ENCODE measurements at regions not wholly inside any gene's neighbourhood (a gene's known extent, or its start where the extent isn't known, plus 50 kb on each side); places are given as distances from the start of the nearest gene placed in this dataset.

DNA sequence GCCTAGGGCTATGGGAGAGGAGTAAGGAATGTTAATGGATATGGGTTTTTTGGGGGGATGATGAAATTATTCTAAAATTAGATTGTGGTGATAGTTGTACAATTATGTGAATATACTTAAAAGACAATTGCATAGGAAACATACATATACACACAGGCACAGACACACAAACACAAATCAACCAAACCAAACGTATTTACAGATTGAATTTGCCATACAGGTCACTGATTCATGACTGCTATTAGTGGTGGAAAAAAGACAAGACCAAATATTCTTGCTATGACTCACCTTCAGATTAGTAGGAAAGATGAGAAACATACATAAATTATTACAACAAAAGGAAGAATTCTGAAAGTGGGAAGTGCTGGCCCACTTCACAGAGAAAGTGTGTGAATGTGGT is 85.3 kb downstream of the C3orf38 start:
- no peak for DNase-seq
- 18% methylated on average over 1 of the region's 1 CpG for WGBS
- no peaks in the 10 kb centered on the region for H3K9me3 ChIP-seq (ENCODE audit: control insufficient read depth, low read length)
- no peaks in the 10 kb centered on the region for H3K27me3 ChIP-seq (ENCODE audit: control insufficient read depth, insufficient read depth)
- H3K4me1 ChIP-seq (ENCODE audit: control insufficient read depth, insufficient read depth, low read length) = no peaks in the 10 kb centered on the region
- intact Hi-C loops (cut with DNase I) = no loop called here
- ATAC-seq = no peak
- no peak overlapping the region for H3K4me3 ChIP-seq (ENCODE audit: low read length)
- H3K27ac ChIP-seq (ENCODE audit: low read length) = no peak overlapping the region

DNA sequence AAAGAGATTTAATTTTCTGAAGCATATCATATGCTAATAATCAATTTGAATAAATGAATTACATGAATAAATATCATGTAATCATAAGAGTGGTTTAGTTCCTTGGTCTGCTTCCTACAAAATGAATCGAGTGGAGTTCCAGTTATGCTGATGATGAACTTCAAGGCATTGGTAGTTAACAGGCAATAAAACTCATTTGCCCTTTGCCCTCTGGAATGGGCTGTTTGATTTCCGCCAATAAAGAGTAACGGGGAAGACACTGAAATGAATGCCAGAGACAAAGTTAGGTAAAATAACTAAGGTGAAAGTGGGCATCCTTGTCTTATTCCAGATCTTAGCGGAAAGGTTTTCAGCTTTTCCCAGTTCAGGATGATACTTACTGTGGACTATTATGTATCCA is 90.1 kb downstream of the C3orf38 start:
- WGBS = 91% methylated on average over 4 of the region's 4 CpGs
- no peak for ATAC-seq
- no peaks in the 10 kb centered on the region for H3K9me3 ChIP-seq (ENCODE audit: control insufficient read depth, low read length)

DNA sequence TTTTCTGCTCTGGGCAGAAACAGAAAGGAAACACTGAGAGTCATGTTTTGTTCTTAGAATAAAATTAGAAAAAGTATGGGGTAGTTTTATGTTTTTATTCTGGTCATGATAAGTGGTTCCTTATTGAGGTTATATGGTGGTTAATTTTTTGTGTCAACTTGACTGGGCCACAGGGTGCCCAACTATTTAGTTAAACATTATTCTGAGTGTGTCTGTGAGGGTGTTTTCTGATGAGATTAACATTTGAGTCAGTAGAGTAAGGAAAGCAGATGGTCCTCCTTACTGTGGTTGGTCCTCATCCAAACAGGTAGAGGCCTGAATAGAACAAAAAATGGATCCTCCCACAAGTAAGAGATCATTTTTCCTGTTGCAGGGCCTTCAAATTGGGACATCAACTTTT is 98.9 kb downstream of the C3orf38 start:
- Histone ChIP-seq H3K4me1 (ENCODE audit: control insufficient read depth, insufficient read depth, low read length) (no peaks in the 10 kb centered on the region), H3K27me3 (ENCODE audit: control insufficient read depth, insufficient read depth) (no peaks in the 10 kb centered on the region), H3K4me3 (ENCODE audit: low read length) (no peak overlapping the region), H3K9me3 (ENCODE audit: control insufficient read depth, low read length) (no peaks in the 10 kb centered on the region), H3K27ac (ENCODE audit: low read length) (no peak overlapping the region)
- no peak for ATAC-seq
- intact Hi-C loops (cut with DNase I) = no loop called here
- DNase-seq = no peak

More for the DNA sequence above, 90.1 kb downstream of the C3orf38 start:
- intact Hi-C loops (cut with DNase I) = no loop called here
- Histone ChIP-seq H3K4me1 (ENCODE audit: control insufficient read depth, insufficient read depth, low read length) (no peaks in the 10 kb centered on the region), H3K4me3 (ENCODE audit: low read length) (no peak overlapping the region), H3K27ac (ENCODE audit: low read length) (no peak overlapping the region), H3K27me3 (ENCODE audit: control insufficient read depth, insufficient read depth) (no peaks in the 10 kb centered on the region)
- no peak for DNase-seq

DNA sequence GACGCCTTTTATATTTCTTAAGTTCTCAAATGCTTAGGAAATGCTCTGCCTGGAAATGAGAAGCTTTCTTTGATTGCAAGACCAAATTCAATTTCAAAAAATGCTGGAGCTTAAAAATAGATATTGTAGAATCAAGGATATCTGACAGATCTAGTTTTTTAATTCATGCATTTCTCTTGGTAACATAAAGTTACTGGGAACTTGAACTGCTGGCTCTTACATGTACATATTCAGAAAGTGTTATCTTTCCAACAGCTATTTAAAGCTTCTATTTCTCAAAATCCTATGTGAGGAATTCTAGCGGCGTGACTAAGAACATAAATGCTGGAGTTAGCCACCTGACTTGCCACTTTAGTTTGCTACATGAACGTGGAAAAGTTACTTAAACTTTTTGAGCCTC is 109.3 kb downstream of the C3orf38 start:
- 51% methylated on average over 4 of the region's 4 CpGs for WGBS
- Histone ChIP-seq H3K27ac (ENCODE audit: low read length) (no peak overlapping the region), H3K4me3 (ENCODE audit: low read length) (no peak overlapping the region), H3K4me1 (ENCODE audit: control insufficient read depth, insufficient read depth, low read length) (no peaks in the 10 kb centered on the region), H3K27me3 (ENCODE audit: control insufficient read depth, insufficient read depth) (no peaks in the 10 kb centered on the region), H3K9me3 (ENCODE audit: control insufficient read depth, low read length) (no peaks in the 10 kb centered on the region)
- DNase-seq (no peak), ATAC-seq (no peak)
- intact Hi-C loops (cut with DNase I) = no loop called here

DNA sequence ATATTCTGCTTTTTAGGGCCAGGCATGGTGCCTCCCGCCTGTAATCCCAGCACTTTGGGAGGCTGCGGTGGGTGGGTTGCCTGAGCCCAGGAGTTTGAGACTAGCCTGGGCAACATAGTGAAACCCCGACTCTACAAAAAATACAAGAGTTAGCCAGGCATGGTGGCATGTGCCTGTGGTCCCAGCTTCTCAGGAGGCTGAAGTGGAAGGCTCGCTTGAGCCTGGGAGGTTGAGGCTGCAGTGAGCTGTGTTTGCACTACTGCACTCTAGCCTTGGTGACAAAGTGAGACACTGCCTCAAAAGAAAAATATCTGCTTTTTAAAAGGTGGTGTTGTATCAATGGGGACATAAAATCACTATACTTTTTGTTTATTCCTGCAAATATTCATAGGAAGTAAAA is 112.8 kb downstream of the C3orf38 start:
- H3K27me3 ChIP-seq (ENCODE audit: control insufficient read depth, insufficient read depth) = no peaks in the 10 kb centered on the region
- H3K4me3 ChIP-seq (ENCODE audit: low read length) = no peak overlapping the region
- 79% methylated on average over 4 of the region's 4 CpGs for WGBS
- H3K4me1 ChIP-seq (ENCODE audit: control insufficient read depth, insufficient read depth, low read length) = no peaks in the 10 kb centered on the region
- H3K27ac ChIP-seq (ENCODE audit: low read length) = no peak overlapping the region
- ATAC-seq (no peak), DNase-seq (no peak)
- intact Hi-C loops (cut with DNase I) = no loop called here
- no peaks in the 10 kb centered on the region for H3K9me3 ChIP-seq (ENCODE audit: control insufficient read depth, low read length)

DNA sequence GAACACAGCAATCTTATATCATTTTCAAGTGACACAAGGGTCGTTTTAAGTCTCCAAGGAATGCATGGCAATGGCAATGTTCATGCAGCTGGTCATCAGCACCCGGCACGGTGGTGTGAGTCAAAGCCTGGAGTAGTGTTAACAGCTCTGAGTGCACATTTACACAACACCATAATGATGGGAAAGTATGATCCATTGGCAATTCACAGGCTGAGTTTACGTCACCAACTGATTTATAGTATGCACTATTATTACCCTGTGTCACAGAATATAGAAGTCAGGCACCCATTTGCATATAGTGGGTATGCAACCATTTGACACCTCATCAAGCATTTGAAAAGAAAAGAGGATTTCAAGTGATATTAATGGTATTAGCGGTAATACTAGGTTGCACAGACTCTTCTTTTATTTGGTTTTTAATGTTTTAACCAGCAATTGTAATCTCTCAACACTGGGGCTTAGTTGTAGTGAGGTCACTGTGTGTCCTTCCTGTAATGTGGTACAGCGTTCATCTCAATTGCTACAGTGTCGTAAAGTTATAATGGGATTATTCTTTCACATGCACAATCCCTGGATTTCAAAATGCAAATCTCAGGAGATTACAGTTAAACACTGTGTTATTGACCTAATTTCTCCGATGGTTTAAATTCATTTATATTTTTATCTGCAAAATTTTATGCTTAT is 113.8 kb downstream of the C3orf38 start:
- DNase-seq = no peak
- intact Hi-C loops (cut with DNase I) = no loop called here
- H3K27me3 ChIP-seq (ENCODE audit: control insufficient read depth, insufficient read depth) = no peaks in the 10 kb centered on the region
- WGBS = 56% methylated on average over 8 of the region's 8 CpGs
- H3K9me3 ChIP-seq (ENCODE audit: control insufficient read depth, low read length) = no peaks in the 10 kb centered on the region
- ATAC-seq = no peak
- no peak overlapping the region for H3K27ac ChIP-seq (ENCODE audit: low read length)
- H3K4me1 ChIP-seq (ENCODE audit: control insufficient read depth, insufficient read depth, low read length) = no peaks in the 10 kb centered on the region
- H3K4me3 ChIP-seq (ENCODE audit: low read length) = no peak overlapping the region

DNA sequence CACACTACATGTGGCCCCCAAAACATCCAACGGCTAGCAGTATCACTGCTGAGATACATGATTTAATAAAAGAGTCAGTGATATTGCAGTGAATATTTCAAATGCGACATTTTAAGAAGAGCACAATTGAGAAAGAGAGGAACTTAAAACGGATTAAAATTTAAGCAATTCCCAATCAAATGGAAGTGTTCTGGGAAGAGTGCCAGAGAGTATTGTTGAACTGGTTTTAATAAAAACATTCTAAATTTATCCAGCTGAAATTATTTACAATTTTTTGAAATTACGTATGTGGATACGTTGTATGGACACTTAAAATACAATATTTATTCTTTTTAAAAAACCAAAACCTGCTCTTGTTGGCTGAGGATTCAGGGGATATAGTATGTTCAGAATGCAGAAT is 117.7 kb downstream of the C3orf38 start:
- intact Hi-C loops (cut with DNase I) = no loop called here
- no peaks in the 10 kb centered on the region for H3K4me1 ChIP-seq (ENCODE audit: control insufficient read depth, insufficient read depth, low read length)
- DNase-seq (no peak), ATAC-seq (no peak)
- H3K27me3 ChIP-seq (ENCODE audit: control insufficient read depth, insufficient read depth) = no peaks in the 10 kb centered on the region
- H3K9me3 ChIP-seq (ENCODE audit: control insufficient read depth, low read length) = no peaks in the 10 kb centered on the region
- H3K27ac ChIP-seq (ENCODE audit: low read length) = no peak overlapping the region
- H3K4me3 ChIP-seq (ENCODE audit: low read length) = no peak overlapping the region
- 54% methylated on average over 5 of the region's 5 CpGs for WGBS

DNA sequence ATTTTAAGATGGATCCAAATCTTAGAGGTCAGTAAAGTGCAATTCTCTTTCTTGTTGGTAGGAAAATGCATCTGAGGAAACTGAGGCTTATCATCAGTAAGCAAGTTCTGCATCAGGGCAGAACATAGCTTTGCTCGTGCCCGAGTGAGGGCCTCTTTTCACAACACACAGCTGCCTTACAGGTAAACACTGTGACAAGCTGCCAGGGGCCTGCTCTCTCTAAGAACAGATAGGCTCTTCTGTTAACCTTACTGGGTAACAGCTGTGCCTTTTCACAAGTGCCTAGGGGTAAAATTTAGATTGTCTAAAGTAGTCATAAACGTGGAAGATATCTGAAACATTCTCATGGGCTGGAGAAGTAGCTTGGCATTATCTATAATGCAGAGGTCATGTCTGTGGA is 118.1 kb downstream of the C3orf38 start:
- DNase-seq (no peak), ATAC-seq (no peak)
- 27% methylated on average over 3 of the region's 3 CpGs for WGBS
- Histone ChIP-seq H3K9me3 (ENCODE audit: control insufficient read depth, low read length) (no peaks in the 10 kb centered on the region), H3K4me1 (ENCODE audit: control insufficient read depth, insufficient read depth, low read length) (no peaks in the 10 kb centered on the region), H3K27me3 (ENCODE audit: control insufficient read depth, insufficient read depth) (no peaks in the 10 kb centered on the region), H3K27ac (ENCODE audit: low read length) (no peak overlapping the region), H3K4me3 (ENCODE audit: low read length) (no peak overlapping the region)
- intact Hi-C loops (cut with DNase I) = no loop called here

DNA sequence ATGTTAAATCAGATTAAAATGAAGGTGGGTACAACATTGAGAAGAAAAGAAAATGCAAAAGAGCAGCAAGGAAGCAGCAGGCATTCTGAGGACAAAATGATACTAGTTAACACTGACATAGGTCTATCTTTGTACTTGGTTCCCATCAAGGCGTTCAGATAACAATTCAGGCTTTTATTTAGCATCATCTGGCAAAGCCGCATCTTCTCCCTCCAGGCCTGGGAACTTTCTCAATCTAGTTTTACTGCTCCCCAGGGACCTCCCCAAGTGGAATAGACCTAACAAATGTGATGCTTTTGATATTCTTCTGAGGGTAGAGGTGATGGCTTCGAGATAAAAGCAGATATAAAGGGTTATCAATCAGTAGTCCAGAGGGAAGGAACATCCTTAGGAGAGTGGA is 130.6 kb downstream of the C3orf38 start:
- WGBS = 68% methylated on average over 3 of the region's 3 CpGs
- ATAC-seq = no peak
- intact Hi-C loops (cut with DNase I) = no loop called here

DNA sequence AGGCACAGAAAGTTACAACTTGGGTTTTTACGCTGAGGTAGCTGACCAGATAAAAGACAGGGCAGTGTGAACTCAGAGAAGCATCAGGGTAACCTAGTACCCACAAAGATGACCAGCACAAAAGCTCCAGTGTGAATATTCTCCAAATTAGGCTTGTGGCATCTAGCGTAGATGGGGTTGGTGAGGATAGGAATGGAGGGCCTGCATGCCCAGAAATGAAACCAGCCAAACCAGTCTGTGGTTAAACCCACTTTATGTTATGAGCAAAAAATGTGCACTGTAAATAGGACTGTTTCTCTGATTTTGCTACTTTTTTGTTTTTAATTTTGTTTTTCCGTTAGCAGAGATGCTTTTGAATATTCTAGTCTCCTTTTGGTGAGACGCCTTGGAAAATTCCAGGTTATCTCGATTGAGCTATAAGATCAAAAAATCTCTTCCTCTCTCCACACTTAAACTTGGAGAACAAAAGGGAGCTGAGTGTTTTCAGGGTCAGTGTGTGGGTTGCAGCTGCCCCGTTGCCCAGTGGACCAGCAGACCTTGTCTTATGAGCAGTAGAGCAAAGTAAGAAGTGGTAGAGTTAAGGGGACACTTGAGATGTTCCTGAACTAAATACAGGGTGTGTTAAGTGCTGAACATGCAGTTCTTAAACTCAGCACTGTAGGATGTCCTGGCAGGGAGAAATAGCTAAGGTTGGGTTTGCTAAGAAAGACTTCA is 132.9 kb downstream of the C3orf38 start:
- no peak for DNase-seq

More for the DNA sequence above, 130.6 kb downstream of the C3orf38 start:
- no peaks in the 10 kb centered on the region for H3K4me1 ChIP-seq (ENCODE audit: control insufficient read depth, insufficient read depth, low read length)
- H3K4me3 ChIP-seq (ENCODE audit: low read length) = no peak overlapping the region
- H3K27me3 ChIP-seq (ENCODE audit: control insufficient read depth, insufficient read depth) = no peaks in the 10 kb centered on the region
- H3K9me3 ChIP-seq (ENCODE audit: control insufficient read depth, low read length) = no peaks in the 10 kb centered on the region
- DNase-seq = no peak
- H3K27ac ChIP-seq (ENCODE audit: low read length) = no peak overlapping the region

DNA sequence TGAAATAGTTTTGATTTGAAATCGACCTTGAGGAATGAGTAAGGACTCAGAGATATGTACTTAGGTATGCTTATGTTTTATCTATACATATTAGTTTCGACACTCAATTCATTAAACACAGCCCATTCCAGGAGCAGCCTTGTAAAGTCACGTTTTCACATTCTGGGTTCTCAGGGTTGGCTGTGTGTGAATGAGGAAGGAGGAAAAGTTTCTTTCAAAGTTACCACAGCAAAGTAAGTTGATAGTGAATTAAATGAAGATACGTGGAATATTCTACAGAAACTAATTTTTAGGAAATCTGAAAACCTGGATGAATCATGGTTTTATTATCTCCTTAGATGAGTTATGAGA is 133.5 kb downstream of the C3orf38 start:
- Histone ChIP-seq H3K27me3 (ENCODE audit: control insufficient read depth, insufficient read depth) (no peaks in the 10 kb centered on the region), H3K9me3 (ENCODE audit: control insufficient read depth, low read length) (no peaks in the 10 kb centered on the region), H3K27ac (ENCODE audit: low read length) (no peak overlapping the region), H3K4me1 (ENCODE audit: control insufficient read depth, insufficient read depth, low read length) (no peaks in the 10 kb centered on the region), H3K4me3 (ENCODE audit: low read length) (no peak overlapping the region)
- intact Hi-C loops (cut with DNase I) = no loop called here
- no peak for DNase-seq
- ATAC-seq = no peak
- 80% methylated on average over 4 of the region's 4 CpGs for WGBS

More for the DNA sequence above, 132.9 kb downstream of the C3orf38 start:
- WGBS = 90% methylated on average over 6 of the region's 6 CpGs
- Histone ChIP-seq H3K27ac (ENCODE audit: low read length) (no peak overlapping the region), H3K9me3 (ENCODE audit: control insufficient read depth, low read length) (no peaks in the 10 kb centered on the region), H3K27me3 (ENCODE audit: control insufficient read depth, insufficient read depth) (no peaks in the 10 kb centered on the region), H3K4me1 (ENCODE audit: control insufficient read depth, insufficient read depth, low read length) (no peaks in the 10 kb centered on the region), H3K4me3 (ENCODE audit: low read length) (no peak overlapping the region)
- ATAC-seq = no peak
- intact Hi-C loops (cut with DNase I) = no loop called here

DNA sequence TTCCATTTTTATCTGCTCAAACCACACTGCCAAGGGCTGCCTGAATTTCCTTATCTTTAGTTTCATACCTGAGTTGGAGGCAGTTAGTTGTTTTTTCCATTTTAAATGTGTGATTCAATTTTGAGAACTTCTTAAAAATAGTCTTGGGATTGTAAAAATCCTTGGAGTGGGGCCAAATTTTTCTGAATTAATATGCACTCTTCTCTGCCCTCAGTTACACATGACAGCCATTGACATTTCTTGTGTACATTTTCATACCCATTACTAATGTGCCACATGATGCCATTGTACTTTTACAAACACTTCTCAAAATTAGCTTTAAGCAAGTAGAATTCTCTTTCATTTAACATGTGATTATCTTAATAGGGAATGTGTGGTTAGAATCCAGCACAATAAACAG is 141.7 kb downstream of the C3orf38 start:
- no peaks in the 10 kb centered on the region for H3K4me1 ChIP-seq (ENCODE audit: control insufficient read depth, insufficient read depth, low read length)
- intact Hi-C loops (cut with DNase I) = no loop called here
- DNase-seq (no peak), ATAC-seq (no peak)
- H3K27me3 ChIP-seq (ENCODE audit: control insufficient read depth, insufficient read depth) = no peaks in the 10 kb centered on the region
- no peak overlapping the region for H3K4me3 ChIP-seq (ENCODE audit: low read length)
- H3K27ac ChIP-seq (ENCODE audit: low read length) = no peak overlapping the region
- no peaks in the 10 kb centered on the region for H3K9me3 ChIP-seq (ENCODE audit: control insufficient read depth, low read length)
